Astrocyte of the cerebellum (primary cell): ENCODE measurements at regions not wholly inside any gene's neighbourhood (a gene's known extent, or its start where the extent isn't known, plus 50 kb on each side); places are given as distances from the start of the nearest gene placed in this dataset.

Source experiments
- DNase-seq: peaks from one replicate; pipeline ENCODE4 v3.0.0-alpha.2; 2011; ENCODE audit warnings: low read depth
- H3K4me3 ChIP-seq: 2 replicates; pipeline ENCODE4 v1.5.1; 2011; ENCODE audit warnings: mild to moderate bottlenecking, low read depth, low read length, moderate library complexity
- in situ Hi-C: cut with HindIII; loops from 2 replicates; pipeline ENCODE4 v1.10.0; 2017; ENCODE audit warnings: low sequenced_read_pairs
- TF ChIP-seq, protein P1 (sequence below): IDR thresholded peaks from 2 replicates; pipeline ENCODE4 v1.5.1; 2012; ENCODE audit warnings: low read length, low read depth, moderate library complexity, mild to moderate bottlenecking; ENCODE audit errors: missing control alignments

DNA sequence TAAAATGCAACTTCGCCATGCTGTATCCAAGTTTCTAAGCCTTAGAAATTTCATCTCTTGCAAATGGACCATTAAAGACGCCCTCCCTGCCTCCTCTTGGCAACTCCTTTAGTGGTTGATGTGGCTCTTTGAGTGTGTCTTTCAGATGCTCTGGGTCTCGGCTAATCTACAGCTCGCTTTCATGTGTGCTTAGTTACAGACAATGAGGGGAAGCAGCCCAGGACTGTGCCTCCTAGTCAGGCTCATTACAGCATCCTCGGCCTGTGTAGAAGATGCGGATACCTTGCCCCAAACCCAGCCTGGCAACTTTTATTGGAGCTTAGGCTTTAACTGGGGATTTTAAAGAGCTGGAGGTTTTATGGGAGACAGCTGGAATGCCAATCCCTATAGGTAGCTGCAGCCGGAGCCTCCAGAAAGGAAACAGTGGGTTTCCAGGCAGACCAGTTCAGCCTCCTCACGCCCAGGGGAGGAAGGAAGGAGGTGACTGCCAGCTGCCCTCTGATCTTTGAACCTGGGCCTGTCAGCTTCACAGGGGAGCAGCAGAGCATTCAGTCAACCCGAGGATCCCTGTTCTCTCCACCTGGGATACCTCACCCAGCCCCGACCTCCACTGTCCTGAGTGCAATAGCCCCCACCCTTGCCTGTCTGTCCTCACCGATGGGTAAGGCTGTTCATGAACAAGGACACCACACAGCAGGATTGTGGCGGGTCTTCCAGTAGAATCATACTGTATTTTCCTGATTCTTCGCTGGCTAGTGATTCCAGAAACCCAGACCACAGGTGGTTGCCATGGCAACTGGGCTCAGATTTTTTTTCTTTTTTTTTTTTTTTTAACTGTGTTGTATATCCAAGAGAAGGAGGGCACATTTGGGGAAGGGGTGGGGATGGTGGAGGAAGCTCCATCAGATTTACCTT lies 638.5 kb downstream of the MED13L start:
- H3K4me3 ChIP-seq, result no peak overlapping the region
- TF ChIP-seq, protein P1, sequence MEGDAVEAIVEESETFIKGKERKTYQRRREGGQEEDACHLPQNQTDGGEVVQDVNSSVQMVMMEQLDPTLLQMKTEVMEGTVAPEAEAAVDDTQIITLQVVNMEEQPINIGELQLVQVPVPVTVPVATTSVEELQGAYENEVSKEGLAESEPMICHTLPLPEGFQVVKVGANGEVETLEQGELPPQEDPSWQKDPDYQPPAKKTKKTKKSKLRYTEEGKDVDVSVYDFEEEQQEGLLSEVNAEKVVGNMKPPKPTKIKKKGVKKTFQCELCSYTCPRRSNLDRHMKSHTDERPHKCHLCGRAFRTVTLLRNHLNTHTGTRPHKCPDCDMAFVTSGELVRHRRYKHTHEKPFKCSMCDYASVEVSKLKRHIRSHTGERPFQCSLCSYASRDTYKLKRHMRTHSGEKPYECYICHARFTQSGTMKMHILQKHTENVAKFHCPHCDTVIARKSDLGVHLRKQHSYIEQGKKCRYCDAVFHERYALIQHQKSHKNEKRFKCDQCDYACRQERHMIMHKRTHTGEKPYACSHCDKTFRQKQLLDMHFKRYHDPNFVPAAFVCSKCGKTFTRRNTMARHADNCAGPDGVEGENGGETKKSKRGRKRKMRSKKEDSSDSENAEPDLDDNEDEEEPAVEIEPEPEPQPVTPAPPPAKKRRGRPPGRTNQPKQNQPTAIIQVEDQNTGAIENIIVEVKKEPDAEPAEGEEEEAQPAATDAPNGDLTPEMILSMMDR, result no peak
- no peak for DNase-seq
- in situ Hi-C loops, result no loop called here

DNA sequence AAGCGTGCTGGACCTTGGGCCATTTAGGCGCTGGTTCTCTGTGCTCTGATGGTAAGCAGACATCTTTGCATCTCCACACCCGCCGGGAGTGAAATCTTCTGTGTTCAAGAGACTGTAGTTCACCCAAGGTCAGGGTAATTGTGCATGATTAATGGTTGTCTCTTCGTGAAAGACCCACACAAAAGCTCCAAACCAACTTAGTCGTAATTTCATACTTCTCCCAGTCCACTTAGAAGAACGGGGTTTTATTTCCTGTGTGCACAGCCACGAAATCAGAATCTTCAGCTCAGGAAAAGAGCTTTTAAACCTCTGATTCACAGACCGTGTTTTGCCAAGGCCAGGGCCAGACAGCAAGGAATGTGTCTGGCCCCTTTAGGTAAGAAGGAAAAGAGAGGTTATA lies 640.9 kb downstream of the MED13L start:
- TF ChIP-seq, protein P1, result no peak

DNA sequence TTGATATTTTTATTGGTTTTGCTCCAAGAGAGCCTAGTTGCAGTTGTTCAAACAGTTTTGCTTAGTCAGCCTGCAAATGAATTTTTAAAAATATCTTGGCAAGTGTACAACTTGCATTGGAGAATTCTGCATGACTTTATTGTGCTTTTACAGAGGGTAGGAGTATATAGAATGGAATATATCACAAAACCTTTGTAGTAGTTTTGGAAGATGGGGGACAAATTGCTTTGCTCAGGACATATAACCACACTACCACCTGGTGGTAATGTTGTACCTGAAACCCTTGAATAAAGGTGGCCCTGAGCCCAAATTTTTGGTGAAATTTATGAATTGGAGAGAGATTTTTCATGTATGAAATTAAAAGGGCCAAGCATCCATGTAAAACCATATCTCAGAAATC lies 645.2 kb downstream of the MED13L start:
- DNase-seq, result no peak
- H3K4me3 ChIP-seq, result no peak overlapping the region
- in situ Hi-C loops, result no loop called here
- TF ChIP-seq, protein P1, result no peak

More for the DNA sequence above, 640.9 kb downstream of the MED13L start:
- no peak for DNase-seq
- in situ Hi-C loops, result no loop called here
- H3K4me3 ChIP-seq, result no peak overlapping the region

GRCh38 chr12:115630136-115630535 lies 647.4 kb downstream of the MED13L start:
- in situ Hi-C loops, result no loop called here
- no peak overlapping the region for H3K4me3 ChIP-seq
- no peak for DNase-seq
- TF ChIP-seq, protein P1, result no peak

GRCh38 chr12:115626210-115626609 lies 651.3 kb downstream of the MED13L start:
- TF ChIP-seq, protein P1, result no peak
- H3K4me3 ChIP-seq, result no peak overlapping the region
- DNase-seq, result no peak
- in situ Hi-C loops, result no loop called here

GRCh38 chr12:115623764-115624334 lies 653.6 kb downstream of the MED13L start:
- no peak overlapping the region for H3K4me3 ChIP-seq
- in situ Hi-C loops, result no loop called here
- DNase-seq, result no peak
- TF ChIP-seq, protein P1, result no peak
